NCI-H2081 treated with DMSO at 0.1 percent for 48 hours (cell line): ENCODE measurements at regions not wholly inside any gene's neighbourhood (a gene's known extent, or its start where the extent isn't known, plus 50 kb on each side); places are given as distances from the start of the nearest gene placed in this dataset.
A peak's percentile ranks its signal among the peaks of the same experiment; 100 is the strongest.

Source experiments
- DNase-seq: peaks from one replicate; lab custom pipeline; 2025; lab: John Stamatoyannopoulos, UW

- no peak for DNase-seq
Observed at GRCh38 chr2:107627926-107628325, 198.8 kb upstream of the RGPD4 start.

- no peak for DNase-seq
Observed at GRCh38 chr2:107633580-107634147, 193.0 kb upstream of the RGPD4 start.

- no peak for DNase-seq
Observed at GRCh38 chr2:107634172-107634571, 192.5 kb upstream of the RGPD4 start.

- no peak for DNase-seq
Observed at GRCh38 chr2:107635883-107636282, 190.8 kb upstream of the RGPD4 start.

- no peak for DNase-seq
Observed at GRCh38 chr2:107645586-107645985, 181.1 kb upstream of the RGPD4 start.

- no peak for DNase-seq
Observed at GRCh38 chr2:107648781-107649404, 177.8 kb upstream of the RGPD4 start.

GRCh38 chr2:107657049-107657448 is 169.6 kb upstream of the RGPD4 start:
- no peak for DNase-seq

- DNase-seq: no peak
Observed at GRCh38 chr2:107663632-107664031, 163.1 kb upstream of the RGPD4 start.

GRCh38 chr2:107669335-107669734 is 157.4 kb upstream of the RGPD4 start:
- DNase-seq: no peak

- DNase-seq: no peak
Observed at GRCh38 chr2:107681936-107682335, 144.8 kb upstream of the RGPD4 start.

- no peak for DNase-seq
Observed at GRCh38 chr2:107684421-107684820, 142.3 kb upstream of the RGPD4 start.

GRCh38 chr2:107685421-107685986 is 141.2 kb upstream of the RGPD4 start:
- peak; percentile 1 for DNase-seq

- no peak for DNase-seq
Observed at GRCh38 chr2:107687073-107687472, 139.6 kb upstream of the RGPD4 start.

- DNase-seq: no peak
Observed at GRCh38 chr2:107688135-107688534, 138.6 kb upstream of the RGPD4 start.

GRCh38 chr2:107693604-107694003 is 133.1 kb upstream of the RGPD4 start:
- DNase-seq: no peak

- no peak for DNase-seq
Observed at GRCh38 chr2:107694667-107695066, 132.0 kb upstream of the RGPD4 start.

GRCh38 chr2:107697385-107697784 is 129.3 kb upstream of the RGPD4 start:
- no peak for DNase-seq

GRCh38 chr2:107698861-107699260 is 127.8 kb upstream of the RGPD4 start:
- DNase-seq: no peak

- DNase-seq: no peak
Observed at GRCh38 chr2:107700073-107700472, 126.6 kb upstream of the RGPD4 start.

GRCh38 chr2:107711941-107712340 is 114.8 kb upstream of the RGPD4 start:
- no peak for DNase-seq

- DNase-seq: no peak
Observed at GRCh38 chr2:107712857-107713256, 113.8 kb upstream of the RGPD4 start.

- DNase-seq: no peak
Observed at GRCh38 chr2:107717661-107718060, 109.0 kb upstream of the RGPD4 start.

GRCh38 chr2:107719141-107719540 is 107.6 kb upstream of the RGPD4 start:
- no peak for DNase-seq

- DNase-seq: no peak
Observed at GRCh38 chr2:107719836-107720235, 106.9 kb upstream of the RGPD4 start.
